Left cardiac atrium (tissue), 4 donors: ENCODE measurements at regions not wholly inside any gene's neighbourhood (a gene's known extent, or its start where the extent isn't known, plus 50 kb on each side); places are given as distances from the start of the nearest gene placed in this dataset.

Experiments
- ATAC-seq, 2 donors: fragments of 200-7000 bp; cut with Tn5 transposase; one replicate each; pipeline ENCODE4 v1.9.1; 2020; ENCODE audit warnings: mild to moderate bottlenecking in 2 of 2, moderate library complexity in 2 of 2
- DNase-seq: peaks from one replicate; pipeline ENCODE4 v3.0.0-alpha.2; 2020
- intact Hi-C, 2 donors: fragments of 100-400 bp; cut with DNase I; formaldehyde crosslinking; loops; one replicate each; pipeline versions ENCODE4 v1.14.1 to v1.15.1; 2022 to 2023
- donor health status: DM: no; HTN: yes; CAD: no.
- donor health status: DM: no; HTN: yes; CAD: no; lungs with severe emphysema.
- donor health status: DM: yes; HTN: yes; CAD: no.
- donor health status: Dilated cardiomyopathy.

- intact Hi-C loops: no loop called here
- DNase-seq (no peak), ATAC-seq (no peak)
Observed at GRCh38 chr7:123401295-123401694, 133.1 kb downstream of the IQUB start.

DNA sequence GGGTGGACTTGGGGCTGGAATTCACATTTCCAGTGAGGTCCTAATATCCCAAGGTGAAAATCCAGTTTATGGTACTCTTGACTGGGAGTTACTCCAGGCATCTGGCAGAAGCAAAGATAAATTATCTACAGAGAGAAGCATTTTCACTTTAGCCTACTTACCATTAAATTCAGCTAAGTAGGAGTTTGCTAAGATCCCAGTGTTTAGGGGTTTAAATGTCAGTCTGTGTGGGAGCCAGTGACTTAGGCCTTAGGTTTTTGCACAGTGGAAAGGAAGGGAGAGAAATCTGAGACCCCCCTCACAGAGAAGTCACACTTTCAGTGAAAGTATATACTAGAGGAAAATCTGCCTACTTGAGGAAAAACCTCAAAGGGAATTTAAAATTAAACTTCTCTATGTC lies 134.2 kb downstream of the IQUB start:
- no peak for ATAC-seq
- intact Hi-C loops: no loop called here
- no peak for DNase-seq

DNA sequence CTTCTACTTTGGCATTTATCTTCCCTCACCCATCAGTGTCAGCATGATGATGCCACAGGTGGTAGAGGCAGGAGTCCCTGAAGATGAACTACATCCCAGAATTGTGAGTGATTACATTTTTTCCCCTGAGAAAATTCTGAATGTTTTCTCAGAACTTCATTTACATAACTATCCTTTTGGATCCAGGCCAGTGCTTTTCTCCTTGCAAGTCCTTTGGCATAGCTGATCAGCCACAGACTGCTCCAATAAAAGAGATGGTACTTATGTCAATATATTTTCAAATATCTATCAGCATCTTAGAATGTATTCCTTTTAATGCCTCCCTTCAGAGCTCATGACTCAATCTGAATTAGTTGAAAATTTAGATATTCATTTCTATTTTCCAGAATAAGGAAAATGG lies 135.5 kb downstream of the IQUB start:
- intact Hi-C loops: no loop called here
- DNase-seq: no peak
- ATAC-seq: no peak

DNA sequence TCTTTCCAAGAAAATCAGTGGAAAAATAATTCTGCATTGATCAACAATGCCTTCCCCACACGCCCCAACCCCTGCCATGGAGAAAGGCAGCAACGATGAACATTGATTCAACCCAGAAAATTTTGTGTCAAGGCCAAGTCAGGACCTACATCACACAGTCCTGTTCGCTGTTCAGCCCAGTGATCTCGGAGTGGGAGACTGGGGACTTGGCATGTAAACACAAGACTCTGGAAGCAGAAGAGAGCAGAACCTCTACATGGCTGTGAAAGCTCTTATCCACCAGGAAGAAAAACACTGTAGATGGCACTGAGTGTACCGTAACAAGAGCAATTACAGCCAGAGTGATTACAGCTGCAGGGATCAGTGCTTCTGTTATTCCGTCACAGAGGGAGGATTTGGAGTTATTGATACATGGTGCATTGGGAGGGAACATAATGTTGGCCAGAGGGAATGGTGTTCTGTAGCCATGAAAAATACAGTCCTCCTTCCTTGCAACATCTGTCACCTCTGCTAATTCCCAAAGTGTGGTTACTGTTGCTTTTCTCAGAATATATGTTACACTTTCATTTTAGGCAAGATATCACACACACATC lies 136.6 kb downstream of the IQUB start:
- DNase-seq (no peak), ATAC-seq (no peak)
- intact Hi-C loops: no loop called here

- no peak for DNase-seq
- ATAC-seq: no peak
- intact Hi-C loops: no loop called here
Observed at GRCh38 chr7:123393623-123394022, 140.8 kb downstream of the IQUB start.

GRCh38 chr7:123372368-123372767 lies 162.0 kb downstream of the IQUB start:
- intact Hi-C loops: no loop called here
- ATAC-seq (peak in 1 of 2 donors; percentile 82), DNase-seq (no peak)

GRCh38 chr7:123367484-123368122 lies 166.8 kb downstream of the IQUB start:
- intact Hi-C loops: no loop called here

DNA sequence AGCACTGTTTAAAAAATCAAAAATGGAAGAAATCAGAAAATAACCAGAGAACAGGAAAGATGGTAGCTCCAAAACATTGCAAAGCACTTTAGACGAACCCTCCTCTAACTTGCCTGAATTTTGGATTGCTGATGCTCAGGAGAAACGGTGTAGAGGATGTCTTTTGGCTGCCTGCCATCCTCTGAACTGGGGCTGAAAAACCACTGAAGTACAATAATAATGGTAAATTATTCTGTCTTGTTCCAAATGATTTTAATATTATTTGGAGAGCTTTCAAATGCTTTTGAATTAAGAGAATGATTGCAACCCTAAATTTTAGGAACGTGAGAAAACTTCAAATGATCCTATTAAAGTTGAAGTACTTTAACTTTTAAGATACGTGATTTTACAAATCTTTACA lies 167.3 kb upstream of the SLC13A1 start:
- intact Hi-C loops: no loop called here
- no peak for DNase-seq
- ATAC-seq: no peak

More at GRCh38 chr7:123367484-123368122, 166.8 kb downstream of the IQUB start:
- DNase-seq (no peak), ATAC-seq (peak in 1 of 2 donors; percentile 38)

DNA sequence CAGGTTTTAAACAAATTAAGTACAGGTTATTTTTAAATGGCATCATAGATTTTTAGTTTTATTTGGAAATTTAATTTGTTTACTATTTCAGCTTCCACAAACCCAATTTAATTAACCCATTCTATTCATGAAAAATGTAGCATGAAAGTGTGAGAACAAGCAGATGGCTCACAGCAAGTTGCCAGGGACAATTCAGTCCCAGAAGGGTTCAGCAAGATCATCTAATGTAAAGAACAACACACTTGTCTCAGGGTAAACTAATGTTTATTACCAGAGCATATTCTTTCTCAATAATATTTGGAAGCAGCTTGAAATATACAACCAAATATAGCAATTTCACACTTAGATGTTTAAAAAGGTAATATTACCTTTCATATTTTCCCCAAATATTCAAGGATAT lies 166.9 kb upstream of the SLC13A1 start:
- no peak for ATAC-seq
- intact Hi-C loops: no loop called here
- DNase-seq: no peak

GRCh38 chr7:123360631-123361030 lies 160.9 kb upstream of the SLC13A1 start:
- intact Hi-C loops: no loop called here
- ATAC-seq (no peak), DNase-seq (no peak)

DNA sequence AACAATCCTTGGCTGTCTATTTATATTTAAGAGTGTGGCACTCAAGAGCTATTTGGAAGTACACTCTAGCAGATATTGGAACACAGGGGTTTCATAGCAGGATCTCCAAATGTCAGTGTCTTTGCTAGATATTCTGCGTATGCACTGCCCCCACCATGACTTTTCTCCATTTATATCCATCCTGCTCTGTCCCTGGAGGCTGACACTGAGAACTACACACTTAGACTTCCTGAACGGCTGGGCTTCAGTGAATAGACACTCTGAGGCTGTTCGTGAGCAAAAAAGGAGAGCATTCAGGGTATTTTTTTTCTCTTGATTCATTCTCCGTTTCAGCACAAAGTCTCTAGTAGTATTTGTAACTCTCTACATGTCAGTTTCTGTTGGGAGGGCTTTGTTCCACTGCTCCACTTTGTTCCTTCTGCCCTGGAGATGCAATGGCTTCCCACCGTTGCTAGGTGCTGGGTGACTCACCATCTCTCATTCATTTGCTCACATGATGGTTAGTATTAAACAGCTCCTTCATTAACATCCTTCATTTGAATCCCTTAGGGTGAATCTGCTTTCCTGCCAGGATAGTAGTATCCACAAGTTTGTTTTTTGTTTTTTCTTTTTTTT lies 155.9 kb upstream of the SLC13A1 start:
- ATAC-seq (no peak), DNase-seq (no peak)
- intact Hi-C loops: no loop called here

- intact Hi-C loops: no loop called here
- DNase-seq (no peak), ATAC-seq (no peak)
Observed at GRCh38 chr7:123352973-123353372, 153.2 kb upstream of the SLC13A1 start.

DNA sequence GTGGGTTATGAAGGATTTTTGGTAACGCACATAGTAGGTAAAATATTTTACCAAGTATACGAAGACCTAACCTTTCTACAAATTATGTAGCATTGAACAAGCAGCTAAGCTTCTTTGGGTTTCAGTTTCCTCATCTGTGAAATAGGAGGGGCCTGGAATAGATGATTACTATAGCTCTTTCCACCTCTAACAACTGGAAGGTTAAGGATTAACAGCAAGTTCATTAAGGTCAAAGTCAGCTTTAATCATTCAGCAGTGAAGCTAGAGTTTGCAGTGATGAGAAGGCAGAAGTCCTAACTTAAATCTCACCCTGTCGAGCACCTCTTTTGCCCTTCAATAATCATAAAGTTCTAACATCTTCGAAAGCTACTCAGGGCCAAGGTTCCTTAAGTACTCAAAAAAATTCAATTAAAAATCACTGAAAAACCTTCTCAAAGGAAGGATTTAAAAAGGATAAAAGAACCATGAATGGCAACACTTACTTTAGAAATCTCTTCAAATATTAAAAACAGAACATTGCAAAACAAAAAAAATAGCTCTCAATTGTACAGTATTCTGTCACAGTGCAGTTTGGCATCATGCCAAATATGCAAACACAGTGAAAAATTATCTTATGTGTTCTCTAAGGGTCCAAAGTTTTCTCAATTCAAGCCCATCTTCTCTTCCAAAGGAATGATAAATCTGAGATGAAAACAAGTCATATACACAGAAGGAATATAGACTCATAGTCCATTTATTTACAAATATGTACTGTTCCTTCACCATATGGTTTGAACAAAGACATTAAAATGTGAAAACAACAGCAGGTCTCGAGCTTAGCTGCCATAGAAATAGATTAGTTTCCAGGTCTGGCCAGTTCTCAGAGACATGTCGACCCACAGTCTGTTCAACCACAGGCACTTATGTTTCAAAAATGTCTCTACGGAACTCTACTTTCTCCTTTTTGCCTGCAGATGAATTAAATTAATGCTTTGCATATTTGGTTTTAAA lies 152.0 kb upstream of the SLC13A1 start:
- intact Hi-C loops: no loop called here
- ATAC-seq (no peak), DNase-seq (no peak)

- ATAC-seq (no peak), DNase-seq (no peak)
- intact Hi-C loops: no loop called here
Observed at GRCh38 chr7:123351027-123351426, 151.3 kb upstream of the SLC13A1 start.

- intact Hi-C loops: no loop called here
- ATAC-seq (no peak), DNase-seq (no peak)
Observed at GRCh38 chr7:123348690-123349089, 148.9 kb upstream of the SLC13A1 start.

DNA sequence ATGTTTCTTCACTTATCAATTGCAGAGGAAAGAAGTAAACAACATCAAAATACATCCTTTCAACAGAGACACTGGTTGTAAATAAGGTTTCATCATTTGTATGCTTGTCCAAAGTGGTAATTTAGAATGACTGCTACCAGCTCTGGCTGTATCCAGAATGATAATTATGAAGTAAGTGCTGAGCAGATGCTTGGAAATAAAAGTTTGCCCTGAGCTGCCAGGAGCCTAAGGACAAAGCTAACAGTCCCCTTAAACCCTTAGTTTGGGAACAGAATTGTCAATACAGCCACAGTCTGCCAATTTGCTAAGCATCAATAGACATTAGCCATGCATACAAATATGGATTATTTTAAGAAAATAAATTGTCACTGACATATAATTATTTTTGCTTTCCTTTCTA lies 147.0 kb upstream of the SLC13A1 start:
- intact Hi-C loops: no loop called here
- ATAC-seq (no peak), DNase-seq (no peak)

- intact Hi-C loops: no loop called here
- no peak for DNase-seq
- no peak for ATAC-seq
Observed at GRCh38 chr7:123343611-123344010, 143.8 kb upstream of the SLC13A1 start.

GRCh38 chr7:123341102-123341501 lies 141.3 kb upstream of the SLC13A1 start:
- ATAC-seq: no peak
- no peak for DNase-seq
- intact Hi-C loops: no loop called here

GRCh38 chr7:123338688-123339087 lies 138.9 kb upstream of the SLC13A1 start:
- intact Hi-C loops: no loop called here
- DNase-seq: no peak
- no peak for ATAC-seq
